GM12864 (cell line): ENCODE measurements at regions not wholly inside any gene's neighbourhood (a gene's known extent, or its start where the extent isn't known, plus 50 kb on each side); places are given as distances from the start of the nearest gene placed in this dataset.

Source experiments
- DNase-seq: peaks from one replicate; pipeline ENCODE4 v3.0.0-alpha.2; 2011; ENCODE audit warnings: low read depth
- H3K4me3 ChIP-seq: 2 replicates; pipeline ENCODE4 v1.5.1; 2011; ENCODE audit warnings: mild to moderate bottlenecking, low read depth, low read length, control low read depth
- TF ChIP-seq, protein P1 (sequence below): IDR thresholded peaks from 2 replicates; pipeline ENCODE4 v1.5.1; 2011; ENCODE audit warnings: low read depth, mild to moderate bottlenecking, moderate library complexity, low read length, control low read depth, inconsistent platforms; ENCODE audit errors: missing control alignments

DNA sequence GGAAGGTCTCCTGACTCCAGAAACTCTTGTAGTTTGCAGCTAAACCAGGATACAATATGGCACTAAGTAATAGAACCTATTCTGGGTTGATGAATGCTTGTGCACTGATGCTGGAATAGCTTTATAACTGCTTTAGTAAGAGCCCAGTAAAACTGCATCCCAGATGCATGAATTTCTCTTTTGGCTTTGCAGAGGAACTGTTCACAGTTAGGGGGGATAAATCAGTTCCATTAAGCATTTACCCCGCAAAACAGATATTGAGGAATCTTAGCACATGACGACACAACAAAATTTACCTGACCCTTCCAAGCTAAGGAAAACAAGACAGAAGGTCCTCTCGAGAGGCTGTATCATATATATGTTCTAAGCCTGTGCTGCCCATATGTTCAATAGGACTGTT is 457.4 kb downstream of the FOXG1 start:
- TF ChIP-seq, protein P1, sequence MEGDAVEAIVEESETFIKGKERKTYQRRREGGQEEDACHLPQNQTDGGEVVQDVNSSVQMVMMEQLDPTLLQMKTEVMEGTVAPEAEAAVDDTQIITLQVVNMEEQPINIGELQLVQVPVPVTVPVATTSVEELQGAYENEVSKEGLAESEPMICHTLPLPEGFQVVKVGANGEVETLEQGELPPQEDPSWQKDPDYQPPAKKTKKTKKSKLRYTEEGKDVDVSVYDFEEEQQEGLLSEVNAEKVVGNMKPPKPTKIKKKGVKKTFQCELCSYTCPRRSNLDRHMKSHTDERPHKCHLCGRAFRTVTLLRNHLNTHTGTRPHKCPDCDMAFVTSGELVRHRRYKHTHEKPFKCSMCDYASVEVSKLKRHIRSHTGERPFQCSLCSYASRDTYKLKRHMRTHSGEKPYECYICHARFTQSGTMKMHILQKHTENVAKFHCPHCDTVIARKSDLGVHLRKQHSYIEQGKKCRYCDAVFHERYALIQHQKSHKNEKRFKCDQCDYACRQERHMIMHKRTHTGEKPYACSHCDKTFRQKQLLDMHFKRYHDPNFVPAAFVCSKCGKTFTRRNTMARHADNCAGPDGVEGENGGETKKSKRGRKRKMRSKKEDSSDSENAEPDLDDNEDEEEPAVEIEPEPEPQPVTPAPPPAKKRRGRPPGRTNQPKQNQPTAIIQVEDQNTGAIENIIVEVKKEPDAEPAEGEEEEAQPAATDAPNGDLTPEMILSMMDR = no peak

DNA sequence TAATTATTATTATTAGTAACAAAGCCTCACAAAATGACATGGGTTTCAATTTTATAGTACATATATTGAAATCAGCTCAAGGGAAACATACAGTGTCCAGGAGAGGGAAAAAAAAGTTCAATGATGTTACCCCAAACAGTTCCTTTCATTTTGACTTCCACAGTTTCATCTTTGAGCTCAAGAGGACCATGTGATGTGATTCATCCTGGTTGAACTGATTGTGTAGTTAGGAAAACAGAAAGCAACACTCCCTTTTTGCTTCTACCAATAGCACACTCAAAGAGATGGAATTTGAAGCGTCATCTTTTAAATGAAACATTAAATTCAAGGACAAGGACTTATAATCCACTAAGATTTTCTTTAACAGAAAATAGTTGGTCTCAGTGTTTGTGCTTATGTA is 461.0 kb downstream of the FOXG1 start:
- H3K4me3 ChIP-seq = no peak overlapping the region
- TF ChIP-seq, protein P1 = no peak
- no peak for DNase-seq

More for the DNA sequence above, 457.4 kb downstream of the FOXG1 start:
- DNase-seq = no peak
- no peak overlapping the region for H3K4me3 ChIP-seq

DNA sequence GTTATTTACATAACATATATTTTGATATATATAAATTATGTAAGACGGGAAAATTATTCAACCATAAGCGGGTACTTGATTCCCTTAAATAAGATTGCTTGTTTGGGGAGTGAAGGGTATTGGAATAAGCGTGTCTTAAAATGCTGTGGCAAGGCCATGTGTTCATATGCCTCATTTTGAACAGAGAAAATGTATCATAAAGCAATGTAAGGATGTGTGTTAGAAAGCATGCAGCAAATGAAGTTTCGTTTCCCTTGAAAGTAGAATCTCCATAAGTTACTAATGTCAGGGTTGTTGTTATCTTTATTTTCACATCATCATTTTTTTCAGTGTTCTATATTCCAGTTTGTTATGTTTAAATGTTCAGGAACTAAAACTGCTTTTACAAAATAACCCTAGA is 465.6 kb downstream of the FOXG1 start:
- no peak for DNase-seq
- TF ChIP-seq, protein P1 = no peak
- no peak overlapping the region for H3K4me3 ChIP-seq

DNA sequence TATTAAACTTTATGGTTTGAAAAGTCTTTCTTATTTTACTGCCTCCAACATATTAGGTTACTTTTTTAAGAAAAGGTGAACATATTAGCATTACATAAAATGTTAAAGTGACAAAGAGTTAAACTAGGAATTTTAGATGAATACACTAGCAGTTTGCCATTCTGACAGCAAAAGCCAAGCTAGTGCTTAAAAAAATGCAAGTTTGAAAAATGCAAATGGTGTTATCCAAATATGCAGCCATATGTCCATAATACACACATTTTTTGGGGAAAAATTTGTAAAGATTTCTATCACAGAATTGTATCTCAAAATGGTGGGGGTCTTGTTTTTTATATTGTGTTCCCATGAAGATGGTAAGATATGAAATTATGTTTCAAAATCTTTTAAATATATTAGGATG is 466.1 kb downstream of the FOXG1 start:
- no peak for DNase-seq
- no peak overlapping the region for H3K4me3 ChIP-seq

DNA sequence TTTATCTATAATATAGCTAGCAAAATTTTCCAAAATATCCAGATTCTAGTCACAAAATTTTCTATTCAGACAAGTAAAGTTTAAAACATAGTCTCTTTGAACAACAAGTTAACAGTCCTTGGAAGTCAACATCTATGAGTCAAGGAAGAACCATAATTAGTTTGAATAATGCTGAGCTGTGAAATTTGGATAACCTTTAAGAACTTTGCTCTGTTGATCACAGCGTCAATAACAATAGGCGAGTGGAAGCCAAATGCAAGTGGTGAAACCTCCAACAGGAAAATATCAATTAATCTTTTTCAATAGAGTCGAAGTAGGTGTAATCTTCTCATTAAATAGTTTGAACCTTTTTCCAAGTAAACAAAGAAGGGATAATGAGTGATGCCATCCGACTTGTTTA is 466.6 kb downstream of the FOXG1 start:
- no peak for DNase-seq
- no peak overlapping the region for H3K4me3 ChIP-seq
- TF ChIP-seq, protein P1 = no peak

More for the DNA sequence above, 466.1 kb downstream of the FOXG1 start:
- TF ChIP-seq, protein P1 = no peak

DNA sequence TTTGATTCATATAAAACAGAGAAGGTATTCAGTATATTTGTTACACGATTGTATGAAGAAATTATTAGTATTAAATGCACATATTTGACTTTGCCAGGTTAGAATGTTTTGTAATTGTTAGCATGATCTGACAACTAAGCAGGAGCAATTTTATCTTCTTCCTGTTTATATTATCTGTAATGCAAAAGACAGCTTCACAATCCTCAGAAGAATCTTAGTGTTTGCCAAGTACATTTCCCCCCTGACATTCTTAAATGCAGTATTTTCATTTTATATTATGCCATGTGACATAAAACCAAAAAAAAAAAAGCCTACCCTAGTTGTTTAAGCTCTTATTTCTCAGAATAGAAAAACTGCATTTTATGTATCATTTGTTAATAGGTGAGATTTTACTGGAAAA is 469.4 kb downstream of the FOXG1 start:
- no peak for DNase-seq
- H3K4me3 ChIP-seq = no peak overlapping the region
- TF ChIP-seq, protein P1 = no peak

DNA sequence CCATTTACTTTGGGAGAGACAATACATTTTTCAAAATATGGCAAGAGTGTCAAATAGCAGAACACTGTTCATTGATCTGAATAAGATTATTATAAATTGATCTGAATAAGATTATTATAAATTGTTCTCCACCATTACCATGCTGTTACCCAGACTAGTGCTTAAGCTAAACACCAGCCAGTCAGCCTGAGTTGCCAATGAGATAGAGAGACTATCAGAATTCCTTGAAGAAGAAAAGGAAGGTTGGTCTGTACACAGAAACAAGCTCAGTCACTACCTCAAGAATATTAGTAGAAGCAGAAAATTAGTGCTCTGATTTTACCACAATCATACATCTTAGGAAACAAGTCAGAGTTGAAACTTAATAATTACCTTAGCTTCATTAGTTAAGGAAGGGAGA is 469.8 kb downstream of the FOXG1 start:
- no peak for DNase-seq
- TF ChIP-seq, protein P1 = no peak
- H3K4me3 ChIP-seq = no peak overlapping the region
